Activated effector memory CD4-positive, alpha-beta T cell treated with Interleukin-2 at 50 U/mL for 16 hours (primary cell): ENCODE measurements at regions not wholly inside any gene's neighbourhood (a gene's known extent, or its start where the extent isn't known, plus 50 kb on each side); places are given as distances from the start of the nearest gene placed in this dataset.

ENCODE experiments used
- DNase-seq: peaks from one replicate; pipeline ENCODE4 v3.0.0-alpha.2; 2020

GRCh38 chr15:26113296-26113695, 250.2 kb upstream of the ATP10A start:
- no peak for DNase-seq

- DNase-seq, result no peak
These were observed 246.1 kb upstream of the ATP10A start for GRCh38 chr15:26109203-26109602.

GRCh38 chr15:26106556-26106955, 243.4 kb upstream of the ATP10A start:
- no peak for DNase-seq

DNA sequence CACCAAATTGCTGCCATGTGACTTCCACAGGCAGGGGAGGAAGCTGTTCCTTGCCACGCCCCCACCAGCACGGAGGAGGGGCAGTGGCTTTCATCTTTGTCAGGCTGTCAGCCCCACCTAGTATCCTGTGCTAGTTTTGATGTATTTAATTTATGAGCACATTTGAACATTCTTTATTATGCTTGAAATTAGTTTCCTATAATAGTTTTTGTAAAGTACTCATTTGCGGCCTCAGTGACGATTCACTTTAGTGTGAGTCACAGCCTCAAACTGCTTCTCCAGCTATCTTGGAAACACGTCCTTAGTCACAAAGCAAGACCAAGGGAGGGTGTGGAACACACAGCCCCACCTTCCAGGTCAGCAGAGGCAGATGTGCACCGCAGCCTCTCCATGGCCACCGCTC, 239.9 kb upstream of the ATP10A start:
- DNase-seq, result no peak

DNA sequence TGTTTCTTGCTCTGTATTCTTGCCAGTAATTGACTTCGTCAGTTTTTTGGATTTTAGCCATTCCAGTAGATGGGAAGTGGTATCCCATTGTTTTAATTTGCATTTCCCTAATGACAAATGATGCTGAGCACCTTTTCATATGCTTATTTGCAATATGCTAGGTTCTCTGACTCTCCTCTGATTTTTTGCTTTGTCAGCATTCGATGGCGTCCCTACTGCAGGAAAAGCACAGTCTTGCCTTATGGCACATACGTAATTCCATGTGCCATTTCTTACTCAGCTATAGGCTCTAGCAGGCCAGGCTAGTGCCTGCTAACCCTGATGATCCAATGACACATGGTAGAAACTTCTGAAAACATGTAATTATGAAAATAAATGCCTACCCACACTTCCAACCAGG, 239.2 kb upstream of the ATP10A start:
- no peak for DNase-seq

GRCh38 chr15:26101443-26101842, 238.3 kb upstream of the ATP10A start:
- no peak for DNase-seq

GRCh38 chr15:26098801-26099200, 235.7 kb upstream of the ATP10A start:
- no peak for DNase-seq

DNA sequence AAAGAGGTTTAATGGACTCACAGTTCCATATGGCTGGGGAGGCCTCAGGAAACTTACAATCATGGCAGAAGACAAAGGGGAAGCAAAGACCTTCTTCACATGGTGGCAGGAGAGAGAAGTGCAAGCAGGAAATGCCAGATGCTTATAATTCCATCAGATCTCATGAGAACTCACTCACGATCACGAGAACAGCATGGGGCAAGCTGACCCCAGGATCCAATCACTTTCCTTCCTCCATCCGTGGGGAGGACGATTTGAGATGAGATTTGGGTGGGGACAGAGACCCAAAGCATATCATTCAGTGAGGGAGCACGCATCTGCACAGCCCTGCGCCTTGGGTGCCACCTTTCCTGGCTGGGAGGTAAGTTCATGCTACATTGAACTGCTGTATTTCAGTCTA, 234.1 kb upstream of the ATP10A start:
- no peak for DNase-seq

DNA sequence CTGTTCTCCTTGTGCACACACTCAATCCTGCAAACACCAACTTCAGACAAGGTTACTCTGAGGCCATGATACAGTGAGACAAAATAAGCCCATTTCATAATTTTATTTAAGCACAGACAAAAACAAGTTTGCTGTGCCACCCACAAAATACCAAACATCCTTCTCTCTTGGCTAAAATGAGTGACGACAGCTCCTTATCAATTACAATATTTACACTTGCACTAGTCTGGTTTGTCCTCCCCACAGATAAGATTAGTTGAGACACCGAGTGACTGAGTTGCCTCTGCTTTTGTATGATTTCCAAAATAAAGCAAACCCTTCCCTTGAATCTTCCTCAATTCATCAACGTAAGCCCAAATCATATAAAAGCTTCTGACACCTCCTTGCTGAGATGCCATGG, 233.5 kb upstream of the ATP10A start:
- DNase-seq, result no peak

- no peak for DNase-seq
These were observed 232.7 kb upstream of the ATP10A start for GRCh38 chr15:26095710-26096330.

DNA sequence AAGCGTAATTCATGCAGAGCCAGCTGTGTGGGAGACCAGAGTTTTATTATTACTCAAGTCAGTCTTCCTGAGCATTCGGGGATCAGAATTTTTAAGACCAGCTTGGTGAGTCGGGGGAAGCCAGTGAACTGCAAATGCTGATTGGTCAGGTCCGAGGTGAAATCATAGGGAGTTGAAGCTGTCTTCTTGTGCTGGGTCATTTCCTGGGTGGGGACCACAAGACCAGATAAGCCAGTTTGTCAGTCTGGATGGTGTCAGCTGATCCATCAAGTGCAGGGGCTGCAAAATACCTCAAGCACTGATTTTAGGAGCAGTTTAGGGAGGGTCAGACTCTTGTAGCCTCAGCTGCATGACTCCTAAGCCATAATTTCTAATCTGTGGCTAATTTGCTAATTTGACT, 228.1 kb upstream of the ATP10A start:
- no peak for DNase-seq

GRCh38 chr15:26087881-26088280, 224.8 kb upstream of the ATP10A start:
- DNase-seq, result no peak

GRCh38 chr15:26087395-26087794, 224.3 kb upstream of the ATP10A start:
- no peak for DNase-seq

DNA sequence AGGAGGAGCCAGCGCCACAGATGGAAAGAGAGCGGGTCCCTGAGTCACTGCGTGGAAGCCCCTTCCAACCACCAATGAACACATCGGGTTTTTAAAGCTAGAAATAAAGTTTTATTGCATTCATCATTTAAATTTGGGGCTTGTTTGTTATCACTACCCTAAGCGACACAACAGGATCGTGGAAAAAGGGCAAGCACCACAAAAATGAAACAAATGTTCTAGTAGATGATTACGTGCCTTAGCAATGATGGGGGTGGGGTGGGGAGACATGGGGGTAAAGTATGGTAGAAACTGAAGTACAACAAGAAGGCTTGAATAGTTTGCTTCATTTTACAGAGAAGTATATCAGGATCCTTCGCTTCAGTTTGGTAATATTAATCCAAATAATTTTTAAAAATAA, 221.6 kb upstream of the ATP10A start:
- no peak for DNase-seq

- no peak for DNase-seq
These were observed 220.8 kb upstream of the ATP10A start for GRCh38 chr15:26083896-26084295.

- no peak for DNase-seq
These were observed 220.3 kb upstream of the ATP10A start for GRCh38 chr15:26083457-26083856.

DNA sequence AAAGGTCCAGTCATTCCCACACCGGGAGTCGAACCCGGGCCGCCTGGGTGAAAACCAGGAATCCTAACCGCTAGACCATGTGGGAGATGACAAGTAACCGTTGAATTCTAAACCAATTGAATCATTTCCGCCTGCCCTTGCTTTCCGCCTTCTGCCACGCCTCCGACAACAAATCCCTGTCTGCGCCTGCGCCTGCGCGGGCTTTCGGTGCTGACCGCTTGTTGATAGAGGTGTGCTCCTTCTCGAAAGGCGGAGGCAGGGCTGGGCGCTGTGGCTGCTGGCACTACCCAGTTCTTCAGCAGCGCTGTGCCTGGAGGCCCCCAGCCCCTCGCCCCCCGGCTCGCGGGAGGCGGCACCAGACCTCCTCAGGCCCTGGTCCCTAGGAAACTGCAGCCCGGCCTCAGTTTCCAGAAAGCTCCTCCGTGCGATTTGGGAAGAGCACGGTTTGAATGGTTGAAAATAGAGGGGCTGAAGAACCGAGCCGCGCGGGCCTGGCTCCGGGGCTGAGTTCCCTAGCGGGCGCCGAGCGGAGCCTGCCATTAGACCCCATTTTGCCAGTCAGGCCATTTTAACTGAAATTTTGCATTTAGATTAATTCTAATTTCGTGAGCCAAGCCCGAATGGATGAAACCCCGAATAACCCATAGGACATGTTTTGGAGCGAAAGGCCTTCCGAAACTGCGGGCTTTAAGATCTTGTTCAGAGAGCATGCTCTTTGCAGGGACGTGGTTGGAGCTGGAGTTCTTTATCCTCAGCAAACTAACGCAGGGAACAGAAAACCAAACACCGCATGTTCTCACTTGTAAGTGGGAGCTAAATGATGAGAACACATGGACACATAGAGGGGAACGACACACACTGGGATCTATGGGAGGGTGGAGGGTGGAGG, 219.3 kb upstream of the ATP10A start:
- DNase-seq, result peak; percentile 90

- DNase-seq, result no peak
These were observed 218.7 kb upstream of the ATP10A start for GRCh38 chr15:26081758-26082220.

DNA sequence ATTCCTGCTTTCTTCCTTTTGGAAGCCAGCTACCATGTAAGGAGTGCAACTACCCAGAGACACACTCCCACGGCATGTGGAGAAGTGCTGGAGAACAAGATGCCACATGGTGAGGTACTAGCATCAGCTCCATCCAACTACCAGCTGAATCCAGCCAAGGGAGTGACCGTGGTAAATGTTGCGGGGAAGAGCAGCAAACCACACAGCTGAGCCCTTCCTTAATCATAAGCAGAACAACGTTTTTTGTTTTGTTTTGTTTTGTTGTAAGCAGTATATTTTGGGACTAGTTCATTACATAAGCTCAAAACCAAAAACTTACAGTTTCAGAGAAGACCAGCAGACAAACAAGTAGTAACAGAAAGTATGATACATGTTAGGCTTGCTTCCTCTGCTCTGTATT, 212.6 kb upstream of the ATP10A start:
- DNase-seq, result no peak

DNA sequence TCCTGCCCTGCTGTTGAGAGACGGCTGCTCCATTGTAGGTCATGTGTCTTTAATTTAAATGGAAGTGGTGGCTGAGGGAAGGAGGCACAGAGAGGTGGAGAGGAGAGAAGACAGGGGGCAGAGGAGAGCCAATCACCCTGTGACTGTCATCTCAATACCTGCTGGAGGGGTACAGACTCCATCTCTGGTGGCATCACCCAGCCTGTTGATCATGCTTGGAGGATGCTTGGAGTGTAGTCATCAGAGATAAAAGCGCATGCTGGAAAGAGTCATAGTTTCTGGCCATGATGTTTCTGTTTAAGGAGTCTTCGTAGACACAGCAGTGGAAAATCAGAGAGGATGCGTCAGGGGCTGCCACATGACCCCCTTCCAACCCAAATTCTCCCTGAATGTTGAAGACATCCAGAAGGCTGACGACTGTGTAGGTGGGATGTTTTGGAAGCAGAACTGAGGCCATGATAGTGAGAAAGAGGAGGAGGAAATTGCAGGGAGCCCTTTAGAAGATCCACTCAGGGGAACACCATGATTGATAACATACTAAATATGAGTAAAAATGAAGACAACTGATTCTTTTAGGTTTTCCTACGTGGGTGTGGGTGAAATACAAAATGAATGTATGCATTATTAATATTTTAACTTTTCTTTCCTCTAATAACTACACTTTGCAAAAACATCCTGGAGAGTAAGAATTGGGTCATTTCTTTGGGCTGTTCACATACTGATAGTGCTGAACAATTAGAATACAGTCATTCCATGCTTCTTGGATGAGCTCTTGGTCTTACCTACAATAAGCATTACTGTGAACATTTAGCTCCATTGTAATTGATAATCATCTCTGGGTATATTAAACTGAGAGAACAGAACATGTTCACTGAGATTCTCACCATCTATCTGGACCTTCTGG, 210.6 kb upstream of the ATP10A start:
- DNase-seq, result no peak

DNA sequence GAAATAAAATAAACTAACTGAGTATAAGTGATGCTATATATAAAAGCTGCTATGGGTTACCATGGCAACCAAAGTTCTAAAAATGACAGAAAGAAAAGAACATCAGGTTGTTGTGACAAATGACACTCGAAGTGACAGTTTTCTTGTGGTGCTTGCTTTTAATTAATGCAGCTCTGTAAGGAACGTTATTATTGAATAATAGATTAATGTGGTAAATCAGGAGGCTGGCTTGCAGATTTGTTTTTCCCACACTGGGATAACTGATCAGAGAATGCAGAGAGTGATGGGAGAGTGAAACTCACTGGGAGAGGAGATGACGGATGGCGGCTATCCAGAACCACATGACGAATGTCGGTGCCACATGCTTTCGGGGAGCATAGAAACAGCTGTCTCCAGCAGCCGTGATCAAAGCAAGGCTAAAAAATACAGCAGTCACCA, 207.0 kb upstream of the ATP10A start:
- no peak for DNase-seq

DNA sequence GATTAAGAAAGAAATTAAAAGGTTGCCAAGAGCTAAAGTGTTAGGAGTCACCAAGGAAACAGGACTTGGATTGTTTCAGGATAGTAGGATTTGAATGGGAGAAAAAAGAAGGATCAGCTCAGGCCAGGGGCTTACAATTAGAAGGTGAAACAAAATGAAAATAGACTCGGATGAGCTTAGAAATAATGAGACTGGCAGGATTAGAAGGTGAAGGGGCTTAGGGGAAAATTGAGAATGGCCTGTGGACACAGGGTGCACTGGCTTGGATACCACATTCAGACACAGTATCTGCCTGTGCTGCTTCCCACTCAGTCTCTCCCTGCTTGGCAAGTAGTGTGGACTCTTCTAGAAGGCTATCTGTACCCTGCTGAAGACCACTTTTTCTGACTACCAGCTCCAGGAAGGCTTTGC, 206.1 kb upstream of the ATP10A start:
- DNase-seq, result no peak

DNA sequence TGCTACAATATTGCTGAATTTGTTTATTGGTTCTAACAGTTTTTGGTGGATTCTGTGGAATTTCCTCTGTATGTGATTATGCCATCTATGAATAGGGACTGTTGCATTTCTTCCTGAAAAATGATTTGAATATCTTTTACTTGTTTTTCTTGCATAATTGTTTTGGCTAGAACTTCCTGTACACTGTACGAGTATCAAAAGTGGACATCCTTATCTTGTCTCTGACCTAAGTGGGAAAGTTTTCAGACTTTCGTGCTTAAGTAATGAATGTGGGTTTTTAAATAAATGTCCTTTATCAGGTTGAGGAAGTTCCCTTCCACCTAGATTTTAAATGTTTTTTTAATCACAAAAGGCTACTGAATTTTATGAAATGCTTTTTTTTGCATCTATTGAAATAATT, 203.8 kb upstream of the ATP10A start:
- DNase-seq, result no peak
